Upper lobe of right lung (tissue), 1 donor: ENCODE measurements at regions not wholly inside any gene's neighbourhood (a gene's known extent, or its start where the extent isn't known, plus 50 kb on each side); places are given as distances from the start of the nearest gene placed in this dataset.

Experiments used
- ATAC-seq: fragments of 200-7000 bp; cut with Tn5 transposase; one replicate; pipeline ENCODE4 v1.9.1; 2020; ENCODE audit warnings: mild to moderate bottlenecking, moderate library complexity
- DNase-seq: peaks from one replicate; pipeline ENCODE4 v3.0.0-alpha.2; 2020
- H3K27ac ChIP-seq: fragments of 200-600 bp; one replicate; pipeline ENCODE4 v1.8.0; 2022
- H3K27me3 ChIP-seq: fragments of 200-600 bp; one replicate; pipeline ENCODE4 v1.8.0; 2022; ENCODE audit warnings: mild to moderate bottlenecking
- H3K36me3 ChIP-seq: fragments of 200-600 bp; one replicate; pipeline ENCODE4 v1.8.0; 2022
- H3K4me1 ChIP-seq: fragments of 200-600 bp; one replicate; pipeline ENCODE4 v1.8.0; 2022
- H3K4me3 ChIP-seq: fragments of 200-600 bp; one replicate; pipeline ENCODE4 v1.8.0; 2022; ENCODE audit warnings: mild to moderate bottlenecking
- H3K9me3 ChIP-seq: fragments of 200-600 bp; one replicate; pipeline ENCODE4 v1.8.0; 2022
- CTCF ChIP-seq: fragments of 200-600 bp; IDR thresholded peaks from one replicate; pipeline ENCODE4 v1.8.0; 2022; ENCODE audit warnings: antibody characterized with exemption
- intact Hi-C: fragments of 100-400 bp; cut with DNase I; formaldehyde crosslinking; loops from one replicate; pipeline ENCODE4 v1.11.0; 2022
- donor health status: DM: no; HTN: yes; CAD: no; lungs with severe emphysema.

GRCh38 chr22:49476176-49476575 lies 351.5 kb downstream of the BRD1 start:
- intact Hi-C loops: no loop called here
- Histone ChIP-seq H3K36me3 (no peaks in the 10 kb centered on the region), H3K27me3 (peaks cover 5% of the 10 kb centered on the region), H3K4me3 (no peak overlapping the region), H3K9me3 (no peaks in the 10 kb centered on the region), H3K4me1 (no peaks in the 10 kb centered on the region), H3K27ac (no peak overlapping the region)
- DNase-seq: no peak
- no peak for ATAC-seq
- no peak for TF ChIP-seq CTCF

GRCh38 chr22:49475253-49475652 lies 352.4 kb downstream of the BRD1 start:
- H3K9me3 ChIP-seq: no peaks in the 10 kb centered on the region
- no peak overlapping the region for H3K4me3 ChIP-seq
- H3K4me1 ChIP-seq: no peaks in the 10 kb centered on the region
- no peak overlapping the region for H3K27ac ChIP-seq
- intact Hi-C loops: no loop called here
- ATAC-seq (no peak), DNase-seq (no peak)
- peaks cover 5% of the 10 kb centered on the region for H3K27me3 ChIP-seq
- no peaks in the 10 kb centered on the region for H3K36me3 ChIP-seq
- TF ChIP-seq CTCF: no peak

- H3K4me3 ChIP-seq: no peak overlapping the region
- H3K27me3 ChIP-seq: peaks cover 5% of the 10 kb centered on the region
- no peaks in the 10 kb centered on the region for H3K36me3 ChIP-seq
- no peak for ATAC-seq
- no peak overlapping the region for H3K27ac ChIP-seq
- DNase-seq: no peak
- no peaks in the 10 kb centered on the region for H3K9me3 ChIP-seq
- no peak for TF ChIP-seq CTCF
- intact Hi-C loops: no loop called here
- no peaks in the 10 kb centered on the region for H3K4me1 ChIP-seq
Measured at GRCh38 chr22:49473286-49473685, 354.4 kb downstream of the BRD1 start.

GRCh38 chr22:49470741-49471503 lies 356.8 kb downstream of the BRD1 start:
- Histone ChIP-seq H3K4me3 (no peak overlapping the region), H3K27ac (no peak overlapping the region), H3K36me3 (no peaks in the 10 kb centered on the region), H3K9me3 (no peaks in the 10 kb centered on the region), H3K4me1 (no peaks in the 10 kb centered on the region), H3K27me3 (peaks cover 5% of the 10 kb centered on the region)
- intact Hi-C loops: no loop called here
- DNase-seq: no peak
- no peak for ATAC-seq
- no peak for TF ChIP-seq CTCF

GRCh38 chr22:49469896-49470740 lies 357.6 kb downstream of the BRD1 start:
- DNase-seq (no peak), ATAC-seq (no peak)
- Histone ChIP-seq H3K4me1 (no peaks in the 10 kb centered on the region), H3K4me3 (no peak overlapping the region), H3K9me3 (no peaks in the 10 kb centered on the region), H3K27ac (no peak overlapping the region), H3K27me3 (peaks cover 5% of the 10 kb centered on the region), H3K36me3 (no peaks in the 10 kb centered on the region)
- no peak for TF ChIP-seq CTCF
- intact Hi-C loops: no loop called here
